Stimulated activated CD8-positive, alpha-beta memory T cell treated with anti-CD3 and anti-CD28 coated beads, Interleukin-4, amount 100 ng/mL, for 48 hours (primary cell): ENCODE measurements at regions not wholly inside any gene's neighbourhood (a gene's known extent, or its start where the extent isn't known, plus 50 kb on each side); places are given as distances from the start of the nearest gene placed in this dataset.

ENCODE experiments used
- DNase-seq: peaks from one replicate; pipeline ENCODE4 v3.0.0-alpha.2; 2020

DNA sequence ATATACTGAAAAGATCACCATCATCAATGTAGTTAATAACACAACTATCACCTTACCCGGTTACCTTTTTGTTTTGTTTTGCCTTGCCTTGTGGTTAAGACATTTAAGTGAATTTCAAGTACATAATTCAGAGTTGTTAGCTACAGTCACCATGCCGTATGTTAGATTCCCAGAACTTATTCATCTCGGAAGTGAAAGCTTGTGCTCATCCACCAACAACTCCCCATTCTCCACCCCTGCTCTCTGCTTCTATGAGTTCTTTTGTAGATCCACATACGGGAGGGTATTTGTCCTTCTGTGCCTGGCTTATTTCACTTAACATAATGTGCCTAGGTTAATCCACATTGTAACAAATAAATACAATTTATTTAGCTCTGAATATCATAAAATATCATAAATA lies 182.8 kb upstream of the ADARB2 start:
- no peak for DNase-seq

DNA sequence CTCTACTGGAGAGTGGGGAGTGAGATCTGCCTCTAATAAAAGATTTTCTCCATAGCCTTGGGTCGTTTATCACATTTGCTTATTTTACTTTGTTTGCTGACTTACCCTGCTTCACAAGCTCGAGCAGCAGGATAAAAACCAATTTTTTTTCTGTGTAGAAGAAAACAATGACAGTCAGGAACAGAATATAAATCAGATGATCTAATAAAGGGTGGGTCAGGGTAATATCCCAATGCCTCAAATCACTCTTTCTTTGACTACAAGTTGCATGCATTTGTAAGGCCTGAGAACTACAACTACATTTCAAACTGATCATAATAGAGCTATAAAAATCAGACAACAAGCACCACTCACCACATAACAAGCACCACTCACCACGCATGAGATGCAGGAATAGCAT lies 174.4 kb upstream of the ADARB2 start:
- no peak for DNase-seq

DNA sequence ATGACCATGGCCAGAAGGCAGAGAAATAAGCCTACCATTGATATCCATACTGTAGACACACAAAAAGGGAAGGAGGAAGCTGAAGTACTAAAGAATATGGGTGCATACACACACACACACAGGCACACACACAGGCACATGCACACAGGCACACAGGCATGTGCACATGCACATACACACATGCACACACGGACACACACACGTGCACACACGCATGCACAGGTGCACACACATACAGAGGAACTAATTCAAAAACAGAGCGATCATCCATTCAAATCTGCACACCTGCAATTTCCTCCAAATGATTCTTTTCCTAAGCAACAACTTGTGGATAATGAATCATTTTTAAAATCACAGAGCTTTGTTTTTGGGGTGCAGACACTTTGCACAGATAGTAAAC lies 166.7 kb upstream of the ADARB2 start:
- DNase-seq, result no peak

DNA sequence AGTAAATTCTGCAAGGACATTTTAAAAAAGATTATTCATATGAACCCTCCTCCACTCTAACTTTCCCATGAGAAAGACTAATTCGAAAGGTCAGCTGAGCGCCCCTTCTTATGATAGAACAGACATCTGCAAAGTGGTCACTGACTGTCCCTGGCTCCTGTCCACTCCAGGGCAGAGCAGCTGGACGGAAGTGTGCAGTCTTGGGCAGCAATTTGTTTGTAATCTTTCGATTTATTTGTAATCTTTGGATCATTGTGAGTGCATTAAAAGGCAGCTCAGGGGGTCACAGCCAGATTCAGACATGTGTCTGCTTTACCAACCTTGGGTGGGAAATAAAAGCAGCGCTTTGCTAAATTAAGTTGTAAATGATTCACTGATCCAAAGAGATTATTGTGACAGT lies 158.8 kb upstream of the ADARB2 start:
- DNase-seq, result no peak

DNA sequence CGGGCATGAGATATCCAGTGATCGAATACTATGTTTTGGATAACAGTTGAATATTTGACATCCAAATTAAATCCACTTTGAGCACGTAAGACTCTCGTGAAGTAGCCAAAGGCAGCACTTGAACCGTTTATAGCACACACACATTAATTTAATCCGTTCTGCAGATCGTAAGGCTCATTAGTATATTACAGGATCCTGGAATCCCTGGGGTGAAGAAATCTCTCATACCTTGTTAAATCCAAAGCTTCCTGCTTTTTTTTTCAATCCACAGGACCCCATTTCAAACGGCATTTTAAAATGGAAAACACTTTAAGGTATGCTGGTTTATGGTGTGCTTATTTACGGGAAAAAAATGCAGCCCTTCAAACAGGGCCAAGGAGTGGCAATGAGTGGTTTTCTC lies 158.4 kb upstream of the ADARB2 start:
- DNase-seq, result no peak

DNA sequence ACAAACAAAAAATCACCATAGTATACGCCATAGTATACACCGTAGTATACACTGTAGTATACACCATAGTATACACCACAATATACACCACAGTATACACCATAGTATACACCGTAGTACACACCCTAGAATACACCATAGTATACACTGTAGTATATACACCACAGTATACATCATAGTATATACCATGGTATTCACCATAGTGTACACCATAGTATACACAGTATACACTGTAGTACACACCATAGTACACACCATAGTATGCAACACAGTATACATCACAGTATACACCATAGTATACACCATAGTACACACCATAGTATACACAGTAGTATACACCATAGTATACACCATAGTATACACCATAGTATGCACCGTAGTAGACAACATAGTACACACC lies 157.6 kb upstream of the ADARB2 start:
- DNase-seq, result no peak

DNA sequence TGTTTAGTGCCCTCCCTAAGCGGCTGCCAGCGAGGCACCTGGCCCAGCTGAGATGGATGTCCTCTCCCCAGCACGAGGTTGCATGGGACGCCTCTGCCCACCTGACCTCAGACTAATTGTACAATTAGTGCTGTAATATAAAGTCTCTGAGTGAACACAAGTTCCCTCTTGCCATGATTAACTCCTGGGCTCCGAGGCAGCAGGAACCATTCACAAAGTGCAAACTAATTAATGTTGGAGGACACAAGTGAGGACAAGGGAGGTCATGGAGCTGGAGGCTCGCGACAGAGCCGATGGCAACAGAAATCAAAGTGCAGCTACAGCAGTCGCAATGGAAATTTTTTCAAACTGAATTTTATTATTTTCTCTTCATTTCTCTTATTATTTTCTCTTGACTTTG lies 156.6 kb upstream of the ADARB2 start:
- no peak for DNase-seq

DNA sequence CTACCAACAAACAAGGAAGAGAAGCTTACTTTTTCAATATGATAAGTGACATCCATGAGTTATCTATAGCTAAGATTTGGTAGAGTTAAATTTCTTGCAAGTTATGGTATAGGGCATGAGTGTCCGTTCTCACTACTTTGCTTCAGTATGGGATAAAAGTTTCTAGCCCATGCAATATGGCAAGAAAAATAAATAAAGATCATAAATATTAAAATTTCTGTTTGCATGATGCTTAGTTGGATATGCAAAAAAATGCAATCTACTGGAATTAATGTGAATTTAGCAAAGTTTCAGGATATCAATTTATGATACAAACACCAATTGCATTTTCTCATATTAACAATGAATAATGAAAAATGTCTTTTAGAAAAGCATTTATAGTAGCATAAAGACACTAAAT lies 148.7 kb upstream of the ADARB2 start:
- DNase-seq, result no peak

DNA sequence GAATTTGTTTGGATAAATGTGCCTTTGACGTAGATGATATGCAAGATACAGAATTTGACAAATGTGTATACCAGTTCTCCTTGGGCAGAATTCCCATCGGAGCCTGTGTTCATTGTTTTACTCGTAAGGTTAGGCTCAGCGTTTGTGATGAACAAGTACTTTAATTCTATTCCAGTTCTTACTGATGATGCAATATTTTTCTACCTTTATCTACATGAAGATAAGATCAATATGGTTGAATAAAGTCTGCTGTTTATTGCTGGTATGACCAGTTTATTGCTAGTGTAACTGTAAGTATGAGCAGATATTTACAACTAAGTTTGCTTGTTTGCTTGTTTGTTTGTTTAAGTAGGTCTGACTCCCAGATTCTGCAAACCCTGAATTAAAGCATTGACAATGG lies 145.4 kb upstream of the ADARB2 start:
- DNase-seq, result no peak

DNA sequence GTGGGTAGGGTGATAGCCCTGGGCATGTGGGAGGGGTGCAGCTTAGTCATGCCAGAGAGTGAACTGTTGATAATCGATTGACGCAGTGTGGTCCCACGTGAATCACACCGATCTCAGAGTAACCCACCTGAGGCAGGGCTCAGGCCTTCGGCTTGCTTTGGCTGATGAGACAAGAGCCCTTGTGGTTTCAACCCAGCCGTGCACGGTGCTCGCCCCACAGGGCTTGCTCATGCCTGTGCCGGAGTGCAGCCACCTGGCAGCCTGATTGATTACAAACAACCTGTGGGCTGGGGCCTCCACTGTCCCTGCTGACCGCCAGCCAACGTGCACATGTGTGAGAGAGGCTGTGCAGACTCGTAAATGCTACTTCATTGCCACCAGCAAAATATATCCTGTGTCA lies 144.9 kb upstream of the ADARB2 start:
- DNase-seq, result no peak

DNA sequence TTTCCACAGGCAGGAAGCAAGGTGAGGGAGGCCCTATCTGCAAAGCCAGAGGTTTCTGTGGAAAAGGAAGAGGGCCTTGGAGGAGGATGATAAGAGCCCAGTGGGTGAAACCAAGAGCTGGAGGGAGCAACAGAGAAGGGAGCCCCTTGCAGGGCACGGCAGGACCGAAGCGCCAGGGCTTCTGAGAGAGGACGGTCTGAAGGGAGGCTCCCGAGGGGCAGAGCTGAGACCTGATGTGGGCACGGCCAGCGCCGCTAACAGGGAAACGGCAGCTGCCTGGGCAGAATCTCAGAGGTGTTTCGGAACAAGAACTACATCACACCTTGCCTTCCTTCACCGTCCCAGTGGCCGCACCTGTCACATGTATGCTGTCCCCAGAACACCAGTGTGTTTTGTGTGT lies 144.3 kb upstream of the ADARB2 start:
- DNase-seq, result no peak

DNA sequence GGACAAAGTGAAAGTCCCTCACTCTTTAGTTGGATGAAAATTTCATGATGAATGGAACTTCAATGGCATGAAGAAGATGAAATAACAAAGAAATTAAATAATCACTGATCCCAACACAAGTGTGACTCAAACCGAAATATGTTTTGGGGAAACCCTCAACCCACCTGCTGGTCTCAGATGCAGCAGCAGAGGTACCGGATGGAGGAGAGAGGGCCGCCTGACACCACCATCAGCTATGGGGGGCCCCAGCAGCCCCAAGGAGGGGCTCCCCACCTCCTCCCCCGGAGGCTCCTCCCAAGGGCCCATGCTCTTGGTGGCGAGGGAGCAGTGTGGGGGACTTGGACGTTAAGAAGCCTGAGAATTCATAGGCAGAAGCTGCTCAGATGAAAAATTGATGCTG lies 137.2 kb upstream of the ADARB2 start:
- no peak for DNase-seq

DNA sequence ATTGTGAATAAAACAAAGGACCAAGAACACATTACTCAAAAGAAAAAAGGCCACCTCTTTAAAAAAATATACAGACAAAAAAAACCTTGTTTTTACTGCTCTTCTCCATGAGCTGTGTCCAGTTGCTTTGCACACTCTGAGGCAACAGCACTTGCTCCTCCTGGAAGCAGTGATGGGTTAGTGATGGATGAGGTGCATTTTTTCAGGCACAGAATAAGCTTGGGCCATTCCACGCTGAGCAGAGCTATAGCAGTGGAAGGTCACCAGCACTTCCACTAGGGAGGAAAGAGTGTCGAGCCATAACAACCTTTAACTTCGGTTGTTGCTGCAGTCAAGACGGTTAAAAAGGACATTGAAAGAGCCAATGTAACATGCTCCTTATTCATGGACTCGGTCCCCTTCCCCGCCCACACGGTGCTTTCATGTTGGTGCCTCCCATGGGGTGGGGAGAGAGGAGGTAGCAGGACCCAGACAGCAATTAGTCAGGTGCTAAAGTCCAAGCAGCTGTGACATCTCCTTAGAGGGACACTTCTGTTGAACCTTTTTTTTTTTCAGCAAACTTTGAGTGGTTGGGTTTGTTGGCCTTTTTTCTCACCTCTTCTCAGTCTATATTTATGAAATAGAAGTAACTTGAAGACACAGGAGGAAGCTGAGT lies 136.5 kb upstream of the ADARB2 start:
- no peak for DNase-seq

DNA sequence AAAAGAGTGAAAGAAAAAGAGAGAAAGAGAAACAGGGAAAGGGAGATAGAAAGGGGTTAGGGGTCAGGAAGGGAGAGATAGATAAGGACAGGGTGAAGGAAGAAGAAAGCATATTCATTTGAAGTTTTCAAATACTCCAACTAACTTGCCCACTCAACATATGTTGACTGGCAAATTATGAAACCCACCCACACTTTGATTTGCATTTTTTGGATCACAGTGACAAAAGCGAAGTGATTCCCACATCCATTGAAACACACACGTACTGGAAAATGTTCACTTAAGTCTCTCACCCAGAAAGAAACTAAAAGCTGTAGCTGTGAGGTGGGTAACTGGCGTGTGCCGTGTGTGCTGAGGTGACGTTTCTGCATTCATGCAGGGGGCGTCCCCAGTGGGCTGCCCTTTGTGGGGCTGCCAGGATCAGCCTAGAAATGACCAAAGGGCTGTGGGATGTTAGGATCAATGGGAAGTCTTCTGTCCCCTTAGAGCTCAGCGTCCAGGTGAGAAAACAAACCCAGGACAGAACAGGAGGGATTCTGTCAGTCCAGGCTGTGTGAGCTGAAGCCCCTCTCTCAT lies 134.9 kb upstream of the ADARB2 start:
- DNase-seq, result no peak

DNA sequence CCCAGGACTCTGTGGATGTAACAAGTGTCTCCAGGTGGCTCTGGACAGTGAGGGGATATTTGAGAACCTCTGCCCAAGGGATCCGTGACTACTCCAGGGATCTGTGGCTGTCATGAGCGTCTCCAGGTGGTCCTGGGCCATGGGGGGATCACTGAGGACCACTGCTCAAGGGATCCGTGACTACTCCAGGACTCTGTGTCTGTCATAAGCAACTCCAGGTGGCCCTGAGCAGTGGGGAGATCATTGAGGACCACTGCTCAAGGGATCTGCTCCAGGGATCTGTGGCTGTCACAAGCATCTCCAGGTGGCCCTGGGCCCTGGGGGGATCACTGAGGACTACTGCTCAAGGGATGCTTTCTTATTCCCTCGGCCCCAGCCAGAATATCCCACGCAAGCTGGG lies 133.2 kb upstream of the ADARB2 start:
- DNase-seq, result no peak

DNA sequence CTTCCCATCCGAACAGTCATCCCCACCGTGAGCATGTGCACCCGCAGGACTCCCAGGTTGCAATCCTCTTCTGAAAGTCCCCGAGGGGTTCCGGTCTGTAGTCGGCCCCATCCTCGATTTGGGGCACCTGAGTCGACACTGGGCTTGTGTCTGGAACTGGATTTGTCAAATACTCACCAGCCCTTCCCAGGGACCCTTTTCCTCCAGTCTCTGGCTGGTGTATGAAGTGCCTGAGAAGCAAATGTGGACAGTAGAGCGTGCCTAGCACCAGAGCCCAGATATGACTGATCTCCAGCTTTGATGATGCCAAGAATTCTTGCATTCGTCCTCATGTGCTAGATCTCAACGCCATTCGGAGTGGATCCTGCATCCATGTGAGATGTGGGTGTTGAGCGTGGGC lies 132.5 kb upstream of the ADARB2 start:
- no peak for DNase-seq

DNA sequence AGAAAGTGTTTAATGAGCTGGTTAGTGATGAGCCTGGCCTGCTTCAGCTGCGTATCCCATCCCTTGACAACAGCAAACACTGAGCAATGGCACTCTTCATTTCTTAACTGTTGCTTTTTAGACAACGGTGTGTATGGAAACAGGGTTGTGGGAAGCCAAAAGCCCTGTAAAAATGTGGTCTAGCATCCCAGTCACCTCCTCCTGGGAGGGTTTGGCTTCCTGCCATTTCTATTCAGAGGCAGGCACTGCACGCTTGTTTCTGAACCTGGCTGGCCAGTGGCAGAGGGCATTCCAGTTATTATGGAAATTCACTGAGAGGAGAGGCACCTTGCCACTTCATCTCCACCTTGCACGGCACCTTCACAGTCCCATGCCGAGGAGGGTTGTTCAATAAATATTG lies 123.0 kb upstream of the ADARB2 start:
- no peak for DNase-seq

DNA sequence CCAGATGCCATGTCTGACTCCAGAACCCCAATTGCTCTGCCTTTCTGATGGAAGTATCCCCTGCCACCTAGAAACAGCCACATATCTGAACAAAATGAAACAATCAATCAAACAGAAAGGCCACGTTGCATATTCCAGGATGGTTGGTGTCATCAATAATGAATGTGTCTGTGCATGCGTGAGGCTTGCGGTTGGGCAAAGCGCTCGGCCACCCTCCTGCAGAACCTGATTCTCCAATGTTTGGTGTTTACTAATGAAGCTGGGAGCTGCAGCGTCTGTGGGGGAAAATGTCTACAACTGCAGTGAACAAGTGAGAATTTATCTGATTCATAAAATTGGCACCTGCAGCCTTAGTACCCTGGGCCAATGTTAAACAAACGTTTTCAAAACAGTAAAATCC lies 121.2 kb upstream of the ADARB2 start:
- DNase-seq, result no peak

DNA sequence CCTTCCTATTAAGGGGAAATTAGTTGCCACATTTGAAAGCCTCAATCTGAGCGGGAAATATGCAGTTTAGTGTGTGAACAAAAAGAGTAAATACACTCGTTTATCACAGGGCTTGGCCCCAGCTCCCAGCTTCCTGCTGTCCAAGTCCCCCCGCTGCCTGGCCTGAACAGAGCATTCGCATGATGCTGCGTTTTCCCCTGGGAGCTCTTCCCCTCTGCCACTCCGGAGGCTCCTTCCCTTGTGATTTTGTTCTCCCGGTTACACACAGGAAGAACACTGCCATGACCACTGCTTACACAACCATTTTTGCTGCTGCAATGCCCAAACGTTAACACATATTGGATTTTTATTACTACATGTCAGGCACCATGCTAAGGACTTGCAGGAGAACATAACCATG lies 120.7 kb upstream of the ADARB2 start:
- no peak for DNase-seq

DNA sequence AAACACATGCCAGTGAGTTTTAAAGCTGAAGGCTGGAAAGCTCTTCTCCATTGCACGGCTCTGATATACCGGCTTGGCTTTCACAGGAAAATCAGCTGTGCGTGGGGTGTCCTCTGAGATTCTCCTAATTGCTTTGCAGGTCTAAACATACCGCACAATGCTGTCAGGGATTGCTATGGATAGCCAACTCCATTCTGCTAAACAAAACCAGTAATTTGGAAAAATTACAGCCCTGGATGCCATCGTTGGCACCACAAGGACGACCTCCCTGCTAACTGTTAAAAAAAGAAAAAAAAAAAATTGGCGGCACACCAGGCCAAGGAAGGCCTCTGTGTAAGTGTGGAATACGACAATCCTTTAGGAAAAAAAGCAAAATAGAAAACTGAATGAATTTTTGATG lies 118.6 kb upstream of the ADARB2 start:
- no peak for DNase-seq

DNA sequence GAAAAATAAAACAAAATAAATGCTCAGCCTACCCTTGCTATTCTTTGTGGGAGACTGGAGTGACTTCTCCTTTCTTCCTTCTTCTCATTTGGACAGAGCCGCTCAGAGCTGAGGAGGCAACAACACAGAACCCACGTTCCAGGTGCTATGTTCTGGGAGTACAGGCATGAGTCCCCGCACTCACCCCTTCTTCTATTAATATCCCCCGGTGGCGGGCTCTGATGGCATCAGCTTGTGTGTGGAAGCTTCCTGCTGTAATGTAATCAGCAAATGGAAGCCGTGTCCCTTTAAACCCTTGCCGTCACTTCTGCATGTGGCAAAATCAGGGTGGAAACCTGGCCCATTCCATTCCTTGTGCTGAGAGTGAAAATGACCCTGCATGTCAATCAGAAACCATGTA lies 116.9 kb upstream of the ADARB2 start:
- DNase-seq, result no peak

DNA sequence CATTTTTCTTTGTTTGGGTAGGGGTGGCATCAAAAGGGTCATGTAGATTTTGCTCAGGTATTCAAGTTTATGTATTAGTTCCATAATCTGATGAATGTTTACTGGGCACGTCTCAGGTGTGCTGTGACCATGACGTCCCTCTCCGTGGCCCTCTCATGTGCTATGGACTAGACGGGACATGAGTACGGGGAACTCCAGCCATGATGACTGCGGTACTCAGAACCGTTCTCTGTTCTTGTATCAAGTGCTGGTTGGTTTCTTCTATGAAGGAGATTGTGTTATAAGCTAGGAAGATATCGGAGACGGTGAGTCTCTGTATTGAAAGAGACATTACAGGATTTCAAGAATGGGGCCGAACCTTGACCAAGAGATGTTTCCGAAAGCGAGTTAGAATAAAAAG lies 116.5 kb upstream of the ADARB2 start:
- DNase-seq, result no peak

DNA sequence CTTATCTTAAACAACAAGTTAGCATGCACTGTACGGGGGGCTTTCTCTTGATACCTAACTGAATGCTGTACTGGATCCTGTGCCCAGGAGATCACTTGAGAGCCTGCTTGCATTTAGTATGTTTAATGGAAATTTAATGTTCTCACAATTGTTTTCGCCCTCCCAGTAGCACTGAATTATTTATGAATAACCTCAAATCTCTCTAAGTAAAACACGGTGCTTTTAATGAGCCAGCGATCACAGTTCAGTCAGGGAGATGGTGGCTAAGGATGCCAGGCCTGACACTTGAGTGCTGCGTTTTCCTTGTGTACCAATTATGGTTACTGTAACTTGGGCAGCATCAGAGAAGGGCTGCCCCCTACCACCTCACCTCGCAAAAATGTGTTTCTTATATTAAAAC lies 115.5 kb upstream of the ADARB2 start:
- DNase-seq, result no peak

DNA sequence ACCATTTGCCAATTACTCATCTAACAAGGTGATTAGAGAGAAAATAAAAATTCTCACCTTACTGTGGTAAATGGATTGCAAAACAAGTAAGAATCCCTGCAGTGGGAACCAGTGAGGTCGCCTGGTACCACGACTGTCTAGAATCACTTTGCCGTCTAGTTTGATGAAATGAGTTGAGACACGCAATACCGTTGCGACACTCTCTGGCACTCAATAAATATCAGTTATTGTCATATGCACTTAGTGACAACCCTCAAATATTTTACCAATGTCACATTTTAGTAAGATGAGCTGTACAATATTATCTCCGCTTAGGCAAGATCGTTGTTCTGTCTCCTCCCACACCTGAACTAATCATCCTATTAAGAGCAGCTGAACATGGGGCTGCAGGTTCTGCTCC lies 114.4 kb upstream of the ADARB2 start:
- DNase-seq, result no peak

DNA sequence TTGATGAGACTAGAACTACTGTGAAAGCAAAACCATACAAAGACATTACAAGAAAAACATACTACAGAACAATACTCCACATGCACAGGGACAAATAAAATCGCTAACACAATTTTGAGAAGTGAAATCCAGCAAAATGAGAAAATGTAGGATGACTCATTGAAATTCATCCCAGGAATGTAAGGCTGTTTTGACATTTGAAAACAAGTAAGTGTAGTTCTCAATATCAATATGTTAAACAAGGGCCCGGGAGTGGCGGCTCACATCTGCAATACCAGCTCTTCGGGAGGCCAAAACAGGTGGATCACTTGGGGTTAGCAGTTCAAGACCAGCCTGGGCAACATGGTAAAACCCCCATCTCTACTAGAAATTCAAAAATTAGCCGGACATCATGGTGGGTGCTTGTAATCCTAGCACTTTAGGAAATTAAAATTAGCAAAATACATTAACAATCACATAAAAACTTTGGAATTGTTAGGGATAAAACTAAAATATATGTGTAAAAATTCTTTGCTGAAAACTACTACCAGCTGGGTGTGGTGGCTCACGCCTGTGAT lies 113.7 kb upstream of the ADARB2 start:
- no peak for DNase-seq
